ENCODE measurements at regions not wholly inside any gene's neighbourhood (a gene's known extent, or its start where the extent isn't known, plus 50 kb on each side); places are given as distances from the start of the nearest gene placed in this dataset.

- H3K4me3 ChIP-seq (replicated peaks in 1 of 3; ENCODE audit: insufficient read depth in 1 of 3, low read depth in 2 of 3, low read length in 3 of 3): no peak overlapping the region
- H3K27me3 ChIP-seq (ENCODE audit: control insufficient read depth in 1 of 2, insufficient read depth in 2 of 2, low read length in 2 of 2): no peaks in the 10 kb centered on the region
- H3K27ac ChIP-seq (ENCODE audit: extremely low read length, insufficient read depth, low read length): no peak overlapping the region
- TF ChIP-seq ZNF639 (CRISPR knock-in tag; conservative IDR thresholded peaks at IDR 0.05) (no peak), CBX2 (IDR thresholded peaks at IDR 0.05; ENCODE audit: low read depth, low read length) (no peak), CBX2 (CRISPR knock-in tag; IDR thresholded peaks at IDR 0.05; ENCODE audit: low read depth) (no peak), SKI (IDR thresholded peaks at IDR 0.05; ENCODE audit: partially characterized antibody) (no peak), ZIK1 (CRISPR knock-in tag; IDR thresholded peaks at IDR 0.05; ENCODE audit: borderline replicate concordance, low read depth) (no peak), ZNF7 (CRISPR knock-in tag; IDR thresholded peaks at IDR 0.05) (no peak), ZZZ3 (CRISPR knock-in tag; IDR thresholded peaks at IDR 0.05; ENCODE audit: borderline replicate concordance) (no peak), AGO2 (optimal IDR thresholded peaks at IDR 0.05; ENCODE audit: low read depth, low read length) (no peak), TEF (CRISPR knock-in tag; IDR thresholded peaks at IDR 0.05) (no peak), BORCS8-MEF2B (CRISPR knock-in tag; IDR thresholded peaks at IDR 0.05) (no peak), ZNF784 (CRISPR knock-in tag; IDR thresholded peaks at IDR 0.05; ENCODE audit: borderline replicate concordance) (no peak), GLI4 (CRISPR knock-in tag; IDR thresholded peaks at IDR 0.05; ENCODE audit: borderline replicate concordance) (no peak), FOXA1 (IDR thresholded peaks at IDR 0.05) (no peak), FOXA1 (CRISPR knock-in tag; IDR thresholded peaks at IDR 0.05) (no peak), SNAI1 (CRISPR knock-in tag; IDR thresholded peaks at IDR 0.05; ENCODE audit: borderline replicate concordance) (no peak), PAXIP1 (CRISPR knock-in tag; conservative IDR thresholded peaks at IDR 0.05) (no peak)
- ATAC-seq: no peak
- FAIRE-seq: no peak
- H3K4me2 ChIP-seq (ENCODE audit: low read depth, low read length): no peak overlapping the region
- ChIA-PET POLR2A (no interaction called here), CTCF (ENCODE audit: low intra/inter-chr PET ratio, low total read pairs) (no interaction called here)
- no peaks in the 10 kb centered on the region for H3K36me3 ChIP-seq (replicated peaks in 1 of 2; ENCODE audit: control insufficient read depth in 1 of 2, insufficient read depth in 2 of 2, low read length in 2 of 2)
- H2AFZ ChIP-seq (ENCODE audit: low read length): no peak overlapping the region
- BruUV-seq (replicated peaks): no TSS peak
- intact Hi-C loops (cut with micrococcal nuclease; ENCODE audit: unreplicated experiment): no loop called here
- H3K9me3 ChIP-seq (ENCODE audit: low read length): peaks cover 94% of the 10 kb centered on the region
- in situ Hi-C loops (cut with HindIII; ENCODE audit: extremely low pct_ligation_motif_present, low pct_unique_long_range_greater_than_20kb): no loop called here
- H4K20me1 ChIP-seq (ENCODE audit: insufficient read depth, low read length): no peaks in the 10 kb centered on the region
- H3K79me2 ChIP-seq (ENCODE audit: insufficient read depth, low read length): no peaks in the 10 kb centered on the region
- 43% methylated on average over 2 of the region's 2 CpGs for WGBS (ENCODE audit: low lambda C conversion rate)
- no peak overlapping the region for H3K9ac ChIP-seq (ENCODE audit: insufficient read depth, low read depth, low read length)
- DNase-seq (ENCODE audit: low spot score): no peak
- H3K4me1 ChIP-seq (ENCODE audit: insufficient read depth, low read length): no peaks in the 10 kb centered on the region
These were observed 690.0 kb upstream of the HS3ST1 start for GRCh38 chr4:12118651-12119213.

Measured in HepG2 (cell line).